ENCODE measurements at regions not wholly inside any gene's neighbourhood (a gene's known extent, or its start where the extent isn't known, plus 50 kb on each side); places are given as distances from the start of the nearest gene placed in this dataset.

GRCh38 chr6:45830441-45831139 lies 185.1 kb downstream of the CLIC5 start:
- H3K4me3 ChIP-seq (ENCODE audit: insufficient read length, low read depth), result no peak overlapping the region
- H3K36me3 ChIP-seq (ENCODE audit: insufficient read depth, insufficient read length, low read length), result no peaks in the 10 kb centered on the region
- no peak for DNase-seq (ENCODE audit: low read depth, low spot score)
- H3K9me3 ChIP-seq (ENCODE audit: insufficient read depth, low read length), result peaks cover 4% of the 10 kb centered on the region; the same call in 1 of the 2 replicates
- H3K4me1 ChIP-seq (ENCODE audit: insufficient read depth, insufficient read length), result no peaks in the 10 kb centered on the region
- H3K9ac ChIP-seq (ENCODE audit: insufficient read length, low read depth), result no peak overlapping the region
- H3K27me3 ChIP-seq (ENCODE audit: insufficient read depth, insufficient read length), result no peaks in the 10 kb centered on the region
- TF ChIP-seq SUZ12 (IDR thresholded peaks at IDR 0.05; ENCODE audit: extremely low read depth, insufficient read depth, insufficient read length) (no peak), YY1 (IDR thresholded peaks at IDR 0.05; ENCODE audit: insufficient read depth, insufficient read length) (no peak), ZNF274 (IDR thresholded peaks at IDR 0.05; ENCODE audit: low read depth, low read length) (no peak)

GRCh38 chr6:45829873-45830272 lies 185.8 kb downstream of the CLIC5 start:
- Histone ChIP-seq H3K36me3 (ENCODE audit: insufficient read depth, insufficient read length, low read length) (no peaks in the 10 kb centered on the region), H3K4me1 (ENCODE audit: insufficient read depth, insufficient read length) (no peaks in the 10 kb centered on the region), H3K4me3 (ENCODE audit: insufficient read length, low read depth) (no peak overlapping the region), H3K9me3 (ENCODE audit: insufficient read depth, low read length) (peaks cover 4% of the 10 kb centered on the region; the same call in 1 of the 2 replicates), H3K9ac (ENCODE audit: insufficient read length, low read depth) (no peak overlapping the region), H3K27me3 (ENCODE audit: insufficient read depth, insufficient read length) (no peaks in the 10 kb centered on the region)
- DNase-seq (ENCODE audit: low read depth, low spot score), result no peak
- TF ChIP-seq SUZ12 (IDR thresholded peaks at IDR 0.05; ENCODE audit: extremely low read depth, insufficient read depth, insufficient read length) (no peak), YY1 (IDR thresholded peaks at IDR 0.05; ENCODE audit: insufficient read depth, insufficient read length) (no peak)

GRCh38 chr6:45827952-45828530 lies 187.6 kb downstream of the CLIC5 start:
- H3K4me3 ChIP-seq (ENCODE audit: insufficient read length, low read depth), result no peak overlapping the region
- no peaks in the 10 kb centered on the region for H3K4me1 ChIP-seq (ENCODE audit: insufficient read depth, insufficient read length)
- peaks cover 4% of the 10 kb centered on the region; the same call in 1 of the 2 replicates for H3K9me3 ChIP-seq (ENCODE audit: insufficient read depth, low read length)
- DNase-seq (ENCODE audit: low read depth, low spot score), result no peak
- no peak overlapping the region for H3K9ac ChIP-seq (ENCODE audit: insufficient read length, low read depth)
- H3K36me3 ChIP-seq (ENCODE audit: insufficient read depth, insufficient read length, low read length), result no peaks in the 10 kb centered on the region
- no peak for TF ChIP-seq YY1 (IDR thresholded peaks at IDR 0.05; ENCODE audit: insufficient read depth, insufficient read length)
- TF ChIP-seq SUZ12 (IDR thresholded peaks at IDR 0.05; ENCODE audit: extremely low read depth, insufficient read depth, insufficient read length), result no peak
- TF ChIP-seq ZNF274 (IDR thresholded peaks at IDR 0.05; ENCODE audit: low read depth, low read length), result no peak
- no peaks in the 10 kb centered on the region for H3K27me3 ChIP-seq (ENCODE audit: insufficient read depth, insufficient read length)

GRCh38 chr6:45822873-45823272 lies 192.8 kb downstream of the CLIC5 start:
- no peaks in the 10 kb centered on the region for H3K27me3 ChIP-seq (ENCODE audit: insufficient read depth, insufficient read length)

GRCh38 chr6:45822246-45822812 lies 193.3 kb downstream of the CLIC5 start:
- DNase-seq (ENCODE audit: low read depth, low spot score), result no peak
- TF ChIP-seq YY1 (IDR thresholded peaks at IDR 0.05; ENCODE audit: insufficient read depth, insufficient read length), result no peak
- TF ChIP-seq ZNF274 (IDR thresholded peaks at IDR 0.05; ENCODE audit: low read depth, low read length), result no peak
- no peak for TF ChIP-seq SUZ12 (IDR thresholded peaks at IDR 0.05; ENCODE audit: extremely low read depth, insufficient read depth, insufficient read length)
- Histone ChIP-seq H3K36me3 (ENCODE audit: insufficient read depth, insufficient read length, low read length) (no peaks in the 10 kb centered on the region), H3K9me3 (ENCODE audit: insufficient read depth, low read length) (no peaks in the 10 kb centered on the region), H3K27me3 (ENCODE audit: insufficient read depth, insufficient read length) (no peaks in the 10 kb centered on the region), H3K4me3 (ENCODE audit: insufficient read length, low read depth) (no peak overlapping the region), H3K4me1 (ENCODE audit: insufficient read depth, insufficient read length) (no peaks in the 10 kb centered on the region), H3K9ac (ENCODE audit: insufficient read length, low read depth) (no peak overlapping the region)

More at GRCh38 chr6:45822873-45823272, 192.8 kb downstream of the CLIC5 start:
- Histone ChIP-seq H3K36me3 (ENCODE audit: insufficient read depth, insufficient read length, low read length) (no peaks in the 10 kb centered on the region), H3K4me3 (ENCODE audit: insufficient read length, low read depth) (no peak overlapping the region), H3K9me3 (ENCODE audit: insufficient read depth, low read length) (no peaks in the 10 kb centered on the region), H3K4me1 (ENCODE audit: insufficient read depth, insufficient read length) (no peaks in the 10 kb centered on the region), H3K9ac (ENCODE audit: insufficient read length, low read depth) (no peak overlapping the region)
- TF ChIP-seq YY1 (IDR thresholded peaks at IDR 0.05; ENCODE audit: insufficient read depth, insufficient read length) (no peak), ZNF274 (IDR thresholded peaks at IDR 0.05; ENCODE audit: low read depth, low read length) (no peak), SUZ12 (IDR thresholded peaks at IDR 0.05; ENCODE audit: extremely low read depth, insufficient read depth, insufficient read length) (no peak)
- DNase-seq (ENCODE audit: low read depth, low spot score), result no peak

- DNase-seq (ENCODE audit: low read depth, low spot score), result no peak
- H3K9ac ChIP-seq (ENCODE audit: insufficient read length, low read depth), result no peak overlapping the region
- no peaks in the 10 kb centered on the region for H3K9me3 ChIP-seq (ENCODE audit: insufficient read depth, low read length)
- H3K27me3 ChIP-seq (ENCODE audit: insufficient read depth, insufficient read length), result no peaks in the 10 kb centered on the region
- H3K4me3 ChIP-seq (ENCODE audit: insufficient read length, low read depth), result no peak overlapping the region
- H3K4me1 ChIP-seq (ENCODE audit: insufficient read depth, insufficient read length), result no peaks in the 10 kb centered on the region
- no peak for TF ChIP-seq SUZ12 (IDR thresholded peaks at IDR 0.05; ENCODE audit: extremely low read depth, insufficient read depth, insufficient read length)
- no peaks in the 10 kb centered on the region for H3K36me3 ChIP-seq (ENCODE audit: insufficient read depth, insufficient read length, low read length)
These were observed 197.0 kb downstream of the CLIC5 start for GRCh38 chr6:45818655-45819054.

- H3K27me3 ChIP-seq (ENCODE audit: insufficient read depth, insufficient read length), result no peaks in the 10 kb centered on the region
- DNase-seq (ENCODE audit: low read depth, low spot score), result no peak
- H3K4me1 ChIP-seq (ENCODE audit: insufficient read depth, insufficient read length), result no peaks in the 10 kb centered on the region
- TF ChIP-seq ZNF274 (IDR thresholded peaks at IDR 0.05; ENCODE audit: low read depth, low read length), result no peak
- TF ChIP-seq SUZ12 (IDR thresholded peaks at IDR 0.05; ENCODE audit: extremely low read depth, insufficient read depth, insufficient read length), result no peak
- no peak for TF ChIP-seq YY1 (IDR thresholded peaks at IDR 0.05; ENCODE audit: insufficient read depth, insufficient read length)
- no peaks in the 10 kb centered on the region for H3K36me3 ChIP-seq (ENCODE audit: insufficient read depth, insufficient read length, low read length)
- no peak overlapping the region for H3K4me3 ChIP-seq (ENCODE audit: insufficient read length, low read depth)
- H3K9ac ChIP-seq (ENCODE audit: insufficient read length, low read depth), result no peak overlapping the region
- no peaks in the 10 kb centered on the region for H3K9me3 ChIP-seq (ENCODE audit: insufficient read depth, low read length)
These were observed 198.9 kb downstream of the CLIC5 start for GRCh38 chr6:45816674-45817297.

Data from NT2/D1 (cell line).